Fibroblast of lung (primary cell): ENCODE measurements at regions not wholly inside any gene's neighbourhood (a gene's known extent, or its start where the extent isn't known, plus 50 kb on each side); places are given as distances from the start of the nearest gene placed in this dataset.

Source experiments
- CTCF ChIP-seq, 2 donors: IDR thresholded peaks in 1 of 2; conservative IDR thresholded peaks in 1 of 2; 1 replicate in 1 of 2; 2 replicates in 1 of 2; pipeline ENCODE4 v1.5.1; 2011 to 2012; ENCODE audit warnings: low read length in 2 of 2, control low read depth in 1 of 2, inconsistent platforms in 1 of 2, low read depth in 1 of 2, mild to moderate bottlenecking in 1 of 2
- EZH2 ChIP-seq: IDR thresholded peaks from 2 replicates; pipeline ENCODE4 v1.5.1; 2012; ENCODE audit warnings: low read length, control low read depth, mild to moderate bottlenecking; ENCODE audit errors: missing control alignments

- no peak for TF ChIP-seq CTCF (conservative IDR thresholded peaks at IDR 0.05 in 1 of 2, IDR thresholded peaks at IDR 0.05 in 1 of 2; ENCODE audit: low read depth in 1 of 2, low read length in 2 of 2)
- no peak for TF ChIP-seq EZH2
Observed at GRCh38 chr3:193782747-193783146, 189.7 kb downstream of the OPA1 start.
